Esophagus squamous epithelium (tissue), 4 donors: ENCODE measurements at regions not wholly inside any gene's neighbourhood (a gene's known extent, or its start where the extent isn't known, plus 50 kb on each side); places are given as distances from the start of the nearest gene placed in this dataset.

Source experiments
- POLR2A ChIP-seq, 4 donors: fragments of 450-650 bp; IDR thresholded peaks; one replicate each; pipeline ENCODE4 v1.6.1; 2017; ENCODE audit warnings: antibody characterized with exemption in 4 of 4, mild to moderate bottlenecking in 4 of 4, moderate library complexity in 3 of 4
- TF ChIP-seq, protein P1 (sequence below), 6 experiments: fragments of 450-650 bp in 4 of 6; fragments of 200-600 bp in 2 of 6; sonication (generic) in 2 of 6; IDR thresholded peaks; one replicate each; pipeline ENCODE4 v1.5.1; 2016 to 2019; ENCODE audit warnings: antibody characterized with exemption in 6 of 6, mild to moderate bottlenecking in 4 of 6, moderate library complexity in 4 of 6

GRCh38 chr17:70353408-70354092, 184.2 kb downstream of the KCNJ2 start:
- TF ChIP-seq, protein P1, sequence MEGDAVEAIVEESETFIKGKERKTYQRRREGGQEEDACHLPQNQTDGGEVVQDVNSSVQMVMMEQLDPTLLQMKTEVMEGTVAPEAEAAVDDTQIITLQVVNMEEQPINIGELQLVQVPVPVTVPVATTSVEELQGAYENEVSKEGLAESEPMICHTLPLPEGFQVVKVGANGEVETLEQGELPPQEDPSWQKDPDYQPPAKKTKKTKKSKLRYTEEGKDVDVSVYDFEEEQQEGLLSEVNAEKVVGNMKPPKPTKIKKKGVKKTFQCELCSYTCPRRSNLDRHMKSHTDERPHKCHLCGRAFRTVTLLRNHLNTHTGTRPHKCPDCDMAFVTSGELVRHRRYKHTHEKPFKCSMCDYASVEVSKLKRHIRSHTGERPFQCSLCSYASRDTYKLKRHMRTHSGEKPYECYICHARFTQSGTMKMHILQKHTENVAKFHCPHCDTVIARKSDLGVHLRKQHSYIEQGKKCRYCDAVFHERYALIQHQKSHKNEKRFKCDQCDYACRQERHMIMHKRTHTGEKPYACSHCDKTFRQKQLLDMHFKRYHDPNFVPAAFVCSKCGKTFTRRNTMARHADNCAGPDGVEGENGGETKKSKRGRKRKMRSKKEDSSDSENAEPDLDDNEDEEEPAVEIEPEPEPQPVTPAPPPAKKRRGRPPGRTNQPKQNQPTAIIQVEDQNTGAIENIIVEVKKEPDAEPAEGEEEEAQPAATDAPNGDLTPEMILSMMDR (IDR thresholded peaks at IDR 0.05) = no peak
- TF ChIP-seq POLR2A (IDR thresholded peaks at IDR 0.05) = no peak
